NCI-H146 (cell line): ENCODE measurements at regions not wholly inside any gene's neighbourhood (a gene's known extent, or its start where the extent isn't known, plus 50 kb on each side); places are given as distances from the start of the nearest gene placed in this dataset.
A peak's percentile ranks its signal among the peaks of the same experiment; 100 is the strongest.

ENCODE experiments used
- DNase-seq: peaks from one replicate; lab custom pipeline; 2025; lab: John Stamatoyannopoulos, UW

- no peak for DNase-seq
Observed at GRCh38 chr12:93243689-93244513, 133.8 kb upstream of the NUDT4 start.

- no peak for DNase-seq
Observed at GRCh38 chr12:93244514-93245077, 133.1 kb upstream of the NUDT4 start.

DNA sequence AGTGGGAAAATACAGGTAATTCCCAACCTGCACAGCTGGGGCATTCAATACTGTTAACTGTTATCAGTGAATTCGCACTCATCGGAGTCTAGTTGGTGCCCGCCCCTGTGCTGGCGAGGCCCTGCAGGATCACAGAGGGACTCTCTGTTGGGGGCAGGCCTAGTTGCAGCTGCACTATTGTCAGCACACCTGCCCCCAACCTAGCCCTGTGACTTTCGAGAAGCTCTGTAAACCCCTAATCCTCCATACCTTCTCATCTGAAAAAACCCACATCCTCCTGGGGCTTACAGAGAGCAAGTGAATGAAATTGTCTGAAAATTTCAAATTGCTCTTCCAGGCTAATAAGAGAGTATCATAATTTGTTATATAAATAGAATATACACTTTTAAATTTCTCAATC is 132.2 kb upstream of the NUDT4 start:
- DNase-seq, result peak; percentile 2

DNA sequence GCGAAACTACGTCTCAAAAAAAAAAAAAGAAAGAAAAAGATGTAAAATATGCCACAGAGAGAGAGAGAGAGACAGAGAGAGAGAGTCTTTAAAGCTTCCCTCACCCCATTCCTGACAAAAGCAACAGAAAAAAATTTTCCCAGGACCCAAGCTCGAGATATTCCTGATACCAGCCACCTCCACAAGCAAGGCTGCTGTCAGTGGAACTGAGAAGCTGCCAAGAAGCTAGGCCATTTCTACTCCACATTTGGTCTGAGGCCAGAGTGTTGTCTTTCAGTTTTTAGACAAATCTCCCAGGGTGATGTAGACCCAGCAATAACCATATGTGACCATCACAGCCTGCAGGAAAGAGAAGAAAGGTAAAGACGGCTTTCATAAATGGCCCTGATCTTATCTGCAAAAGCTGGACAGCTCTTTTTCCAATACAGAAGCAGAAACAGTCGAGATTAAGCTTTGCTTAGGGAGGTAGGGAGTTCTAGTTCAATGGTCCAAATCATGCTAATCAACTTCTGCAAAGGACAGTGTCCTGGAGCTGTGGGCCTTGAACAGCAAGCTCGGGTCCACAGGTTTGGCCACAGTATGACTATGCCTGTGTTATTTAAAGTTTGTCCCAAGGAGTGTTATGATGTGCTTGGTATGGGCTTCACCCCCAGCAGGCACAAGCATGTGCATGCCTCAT is 130.3 kb upstream of the NUDT4 start:
- DNase-seq, result no peak

DNA sequence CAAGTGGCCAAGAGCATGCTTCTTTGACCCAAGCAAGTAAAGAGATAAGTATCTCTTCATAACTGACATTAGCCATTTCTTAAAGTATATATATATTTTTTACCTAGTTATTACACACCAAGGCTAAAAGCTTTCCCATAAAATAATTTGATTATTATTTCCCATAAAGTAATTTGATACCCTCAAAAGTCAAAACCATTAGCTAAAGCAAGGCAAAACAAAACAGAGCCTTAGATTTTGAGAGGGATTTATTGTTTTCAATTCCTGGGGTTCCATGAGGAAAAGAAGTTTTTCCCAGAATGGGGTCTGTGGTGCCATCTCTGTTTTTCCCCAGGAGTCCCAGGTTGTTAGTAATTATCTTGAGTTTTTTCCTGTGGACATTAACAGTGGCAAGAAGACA is 125.5 kb upstream of the NUDT4 start:
- no peak for DNase-seq

GRCh38 chr12:93254911-93255310 is 122.8 kb upstream of the NUDT4 start:
- no peak for DNase-seq

DNA sequence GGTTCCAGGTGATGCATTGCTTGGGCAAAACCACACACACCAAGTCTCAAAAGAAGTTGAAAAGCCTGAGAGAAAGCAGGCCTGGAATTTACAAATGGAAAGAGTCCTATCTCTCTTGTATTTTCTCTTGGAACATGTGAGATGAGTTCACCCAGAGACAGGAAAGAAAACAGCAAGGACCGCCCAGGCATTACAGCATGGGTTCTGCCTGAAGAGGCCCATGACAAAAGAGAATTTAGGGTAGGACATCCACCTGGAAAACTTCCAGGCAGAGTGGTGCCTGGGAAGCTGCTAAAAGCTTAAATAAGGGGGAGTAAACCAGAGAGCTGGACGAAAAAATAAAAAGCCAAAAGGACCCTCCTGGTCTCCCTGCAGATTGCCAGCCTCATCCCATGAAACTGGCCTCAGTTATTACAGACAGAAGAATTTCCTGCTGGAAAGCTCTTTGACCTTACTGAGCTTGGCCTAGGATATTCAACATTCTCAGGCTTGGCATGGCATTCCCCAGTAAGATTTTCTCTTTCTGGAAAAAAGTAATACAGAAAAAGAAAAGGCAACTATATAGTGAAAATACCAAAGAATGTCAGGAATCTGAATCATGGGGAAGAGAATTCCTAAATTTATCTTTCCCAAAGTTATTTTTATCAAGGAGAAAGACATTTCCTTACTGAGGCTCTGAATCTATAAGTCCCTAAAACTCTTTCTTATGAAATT is 121.3 kb upstream of the NUDT4 start:
- no peak for DNase-seq

DNA sequence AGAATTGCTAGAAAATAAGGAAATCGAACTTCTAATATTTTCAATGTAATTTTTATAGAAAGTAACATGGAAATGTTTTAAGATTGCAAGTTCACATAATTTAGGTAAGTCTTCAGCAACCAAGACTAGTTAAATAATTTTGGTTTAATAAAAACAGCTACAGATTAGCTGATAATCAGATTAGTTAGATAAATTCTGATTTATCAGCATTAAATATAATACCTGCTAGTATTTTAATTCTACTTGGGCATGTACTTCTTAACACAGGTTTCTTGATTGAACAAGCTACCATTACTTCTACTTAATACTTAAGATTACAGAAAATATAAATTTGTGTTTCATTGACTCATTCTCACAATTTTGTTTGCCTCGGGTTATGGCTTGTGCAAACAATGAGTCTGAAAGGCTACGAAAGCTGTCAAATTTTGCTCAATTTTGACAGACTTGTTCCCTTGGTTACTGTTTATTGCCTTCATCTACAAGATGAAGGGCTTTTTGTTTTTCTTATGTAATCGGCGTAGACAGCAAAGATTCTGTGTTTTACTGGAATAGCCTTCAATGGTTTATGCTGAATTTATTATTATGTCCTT is 116.1 kb upstream of the NUDT4 start:
- no peak for DNase-seq

- DNase-seq, result no peak
Observed at GRCh38 chr12:93272997-93273396, 104.7 kb upstream of the NUDT4 start.

DNA sequence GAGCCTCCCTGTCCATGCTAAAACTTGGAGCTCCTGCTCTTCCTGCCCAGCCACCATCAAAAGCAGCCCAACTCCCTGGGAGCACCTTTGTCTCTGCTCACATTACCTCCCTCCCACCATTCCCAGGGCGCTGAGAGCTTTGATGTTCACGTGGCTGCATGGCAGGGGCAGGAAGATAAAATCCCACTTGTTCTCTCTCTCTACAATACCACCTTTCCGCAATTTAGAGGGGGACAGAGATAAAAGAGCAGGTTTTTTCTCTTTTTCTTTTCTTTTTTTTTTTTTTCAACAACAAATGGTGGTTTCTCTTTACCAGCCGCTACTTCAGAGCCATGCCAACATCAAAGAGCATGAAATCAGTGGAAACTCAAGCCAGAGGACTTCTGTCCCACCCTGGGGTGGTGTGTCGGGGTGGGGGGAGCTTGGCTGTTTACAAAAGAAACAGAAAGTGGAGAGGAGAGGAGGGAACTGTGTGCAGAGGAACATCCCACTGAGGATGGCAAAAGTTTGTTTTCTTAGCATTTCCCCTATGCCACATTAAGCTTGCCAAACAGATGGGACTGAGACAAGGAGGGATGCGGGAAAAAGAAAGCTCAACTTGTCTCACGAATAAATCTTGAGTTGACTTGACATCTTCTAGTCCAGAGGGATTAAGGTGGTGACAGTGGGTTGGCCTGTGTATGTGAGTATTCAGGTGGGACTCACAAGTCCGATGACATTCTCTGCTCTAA is 103.7 kb upstream of the NUDT4 start:
- no peak for DNase-seq

- no peak for DNase-seq
Observed at GRCh38 chr12:93274937-93275336, 102.8 kb upstream of the NUDT4 start.

DNA sequence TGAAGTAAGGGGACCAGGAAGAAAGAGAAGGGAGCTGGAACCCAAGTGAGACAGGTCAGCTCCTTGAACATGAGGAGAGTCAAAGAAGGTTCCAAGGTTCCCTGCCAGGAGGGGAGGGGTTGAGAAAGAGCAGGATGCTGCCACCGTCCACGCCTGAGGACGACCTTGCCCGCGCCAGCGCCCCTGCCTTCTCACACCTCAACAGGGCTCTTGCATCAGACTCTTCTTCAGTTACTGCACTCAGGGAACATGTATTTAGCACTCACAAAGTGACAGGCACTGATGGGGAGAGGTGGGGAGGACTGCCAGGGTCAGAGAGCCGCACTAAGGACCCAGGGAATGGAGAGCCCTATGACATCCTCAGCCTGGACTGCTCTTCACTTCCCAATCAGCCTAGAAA is 102.1 kb upstream of the NUDT4 start:
- no peak for DNase-seq

- DNase-seq, result no peak
Observed at GRCh38 chr12:93279565-93280412, 97.9 kb upstream of the NUDT4 start.

GRCh38 chr12:93287149-93287548 is 90.6 kb upstream of the NUDT4 start:
- DNase-seq, result no peak

DNA sequence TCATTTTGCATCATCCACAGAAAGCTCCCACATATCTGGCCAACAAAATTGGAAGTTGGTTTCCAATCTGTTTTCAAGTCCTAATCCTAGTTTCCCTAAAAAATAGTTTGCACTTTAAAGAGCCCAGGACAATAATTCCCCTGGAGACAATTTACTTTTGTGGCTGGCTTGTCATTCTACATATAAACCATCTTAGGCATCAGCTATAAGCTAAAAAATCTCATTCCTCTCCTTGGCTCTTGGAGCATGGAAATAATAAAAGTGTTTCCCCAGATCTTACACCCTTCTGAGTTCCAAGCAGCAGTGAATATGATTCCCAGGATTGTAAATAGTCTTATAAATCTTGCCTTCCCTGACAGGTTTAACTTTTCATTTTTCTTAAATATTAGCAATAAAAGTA is 89.1 kb upstream of the NUDT4 start:
- DNase-seq, result no peak

- no peak for DNase-seq
Observed at GRCh38 chr12:93290391-93290790, 87.3 kb upstream of the NUDT4 start.

- no peak for DNase-seq
Observed at GRCh38 chr12:93292213-93292612, 85.5 kb upstream of the NUDT4 start.

- no peak for DNase-seq
Observed at GRCh38 chr12:93292731-93293566, 84.8 kb upstream of the NUDT4 start.

DNA sequence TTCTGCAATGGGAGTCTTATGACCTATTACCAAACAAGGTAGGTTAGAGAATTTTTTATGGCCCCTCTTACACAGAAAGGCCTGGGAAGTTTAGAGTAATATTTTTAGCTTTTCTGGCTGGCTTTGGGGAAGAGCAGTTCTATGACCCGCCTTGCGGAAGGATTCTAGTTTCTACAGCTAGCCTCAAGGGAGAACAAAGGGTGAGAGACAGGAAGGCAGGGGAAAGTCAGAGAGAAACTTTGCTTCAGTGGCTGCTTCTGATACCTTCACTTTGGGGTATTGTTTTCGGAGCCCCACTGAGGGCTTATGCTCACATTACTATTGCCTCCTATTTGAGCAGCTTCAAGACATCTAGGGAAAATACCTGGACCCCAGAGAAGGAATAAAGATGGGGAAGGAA is 80.7 kb upstream of the NUDT4 start:
- DNase-seq, result no peak

- DNase-seq, result no peak
Observed at GRCh38 chr12:93297536-93297935, 80.2 kb upstream of the NUDT4 start.
